Endothelial cell (in vitro differentiated cells): ENCODE measurements at regions not wholly inside any gene's neighbourhood (a gene's known extent, or its start where the extent isn't known, plus 50 kb on each side); places are given as distances from the start of the nearest gene placed in this dataset.

Experiments
- DNase-seq: peaks from one replicate; pipeline ENCODE4 v3.0.0; 2021; ENCODE audit warnings: low spot score
- H3K27ac Mint-ChIP-seq: one replicate; pipeline ENCODE4 v1.8.0; 2021; ENCODE audit warnings: mixed read lengths, inconsistent platforms; ENCODE audit not compliant: unreplicated experiment
- H3K27me3 Mint-ChIP-seq: one replicate; pipeline ENCODE4 v1.8.0; 2021; ENCODE audit warnings: mild to moderate bottlenecking, moderate library complexity, mixed read lengths, inconsistent platforms; ENCODE audit not compliant: unreplicated experiment
- H3K36me3 Mint-ChIP-seq: one replicate; pipeline ENCODE4 v1.8.0; 2021; ENCODE audit warnings: mild to moderate bottlenecking, low read depth, mixed read lengths, inconsistent platforms; ENCODE audit not compliant: unreplicated experiment
- H3K4me1 Mint-ChIP-seq: one replicate; pipeline ENCODE4 v1.8.0; 2021; ENCODE audit warnings: mild to moderate bottlenecking, mixed read lengths, inconsistent platforms; ENCODE audit not compliant: unreplicated experiment
- H3K4me3 Mint-ChIP-seq: one replicate; pipeline ENCODE4 v1.8.0; 2021; ENCODE audit warnings: mild to moderate bottlenecking, mixed read lengths, inconsistent platforms; ENCODE audit not compliant: unreplicated experiment
- H3K9me3 Mint-ChIP-seq: one replicate; pipeline ENCODE4 v1.8.0; 2021; ENCODE audit warnings: mixed read lengths, inconsistent platforms; ENCODE audit not compliant: unreplicated experiment
- CTCF ChIP-seq: fragments of 200-600 bp; sonication (generic); IDR thresholded peaks from one replicate; pipeline ENCODE4 v1.5.0; 2021; ENCODE audit warnings: antibody characterized with exemption; ENCODE audit not compliant: unreplicated experiment

- no peak for TF ChIP-seq CTCF
- Mint-ChIP-seq H3K4me1 (peaks cover 2% of the 10 kb centered on the region), H3K36me3 (no peaks in the 10 kb centered on the region), H3K27ac (no peak overlapping the region), H3K4me3 (no peak overlapping the region), H3K27me3 (peaks cover 1% of the 10 kb centered on the region), H3K9me3 (no peaks in the 10 kb centered on the region)
- no peak for DNase-seq
Observed at GRCh38 chr18:10234281-10234680, 220.2 kb upstream of the APCDD1 start.

GRCh38 chr18:10234912-10235660 lies 219.3 kb upstream of the APCDD1 start:
- Mint-ChIP-seq H3K27me3 (peaks cover 1% of the 10 kb centered on the region), H3K9me3 (no peaks in the 10 kb centered on the region), H3K4me1 (peaks cover 3% of the 10 kb centered on the region), H3K27ac (no peak overlapping the region), H3K4me3 (no peak overlapping the region), H3K36me3 (no peaks in the 10 kb centered on the region)
- TF ChIP-seq CTCF: no peak
- DNase-seq: no peak

- no peaks in the 10 kb centered on the region for H3K9me3 Mint-ChIP-seq
- DNase-seq: no peak
- H3K27me3 Mint-ChIP-seq: peaks cover 1% of the 10 kb centered on the region
- peaks cover 8% of the 10 kb centered on the region for H3K4me1 Mint-ChIP-seq
- H3K4me3 Mint-ChIP-seq: no peak overlapping the region
- TF ChIP-seq CTCF: no peak
- no peak overlapping the region for H3K27ac Mint-ChIP-seq
- no peaks in the 10 kb centered on the region for H3K36me3 Mint-ChIP-seq
Observed at GRCh38 chr18:10235661-10235952, 218.8 kb upstream of the APCDD1 start.

- no peaks in the 10 kb centered on the region for H3K9me3 Mint-ChIP-seq
- no peak overlapping the region for H3K4me3 Mint-ChIP-seq
- no peaks in the 10 kb centered on the region for H3K36me3 Mint-ChIP-seq
- no peak for TF ChIP-seq CTCF
- peaks cover 6% of the 10 kb centered on the region for H3K4me1 Mint-ChIP-seq
- H3K27ac Mint-ChIP-seq: no peak overlapping the region
- peaks cover 1% of the 10 kb centered on the region for H3K27me3 Mint-ChIP-seq
- DNase-seq: no peak
Observed at GRCh38 chr18:10239103-10239502, 215.3 kb upstream of the APCDD1 start.

GRCh38 chr18:10239991-10240634 lies 214.3 kb upstream of the APCDD1 start:
- no peaks in the 10 kb centered on the region for H3K36me3 Mint-ChIP-seq
- no peak overlapping the region for H3K27ac Mint-ChIP-seq
- H3K4me1 Mint-ChIP-seq: peaks cover 6% of the 10 kb centered on the region
- H3K4me3 Mint-ChIP-seq: no peak overlapping the region
- DNase-seq: no peak
- peaks cover 1% of the 10 kb centered on the region for H3K27me3 Mint-ChIP-seq
- no peak for TF ChIP-seq CTCF
- H3K9me3 Mint-ChIP-seq: no peaks in the 10 kb centered on the region
